CD4-positive, alpha-beta T cell (primary cell): ENCODE measurements at regions not wholly inside any gene's neighbourhood (a gene's known extent, or its start where the extent isn't known, plus 50 kb on each side); places are given as distances from the start of the nearest gene placed in this dataset.

Experiments used
- ATAC-seq: fragments of 200-7000 bp; cut with Tn5 transposase; one replicate; pipeline ENCODE4 v1.10.0; 2022; ENCODE audit warnings: mild to moderate bottlenecking; ENCODE audit not compliant: poor library complexity
- CTCF ChIA-PET: fragments of 350-600 bp; sonication (Branson Sonifier 250); formaldehyde crosslinking; loops from one replicate; lab custom pipeline; 2021; ENCODE audit warnings: antibody characterized with exemption, inconsistent platforms; lab: Charles Lee
- POLR2A ChIA-PET: fragments of 350-600 bp; sonication (Branson Sonifier 250); formaldehyde crosslinking; loops from one replicate; lab custom pipeline; 2021; ENCODE audit warnings: antibody characterized with exemption, inconsistent platforms; lab: Charles Lee
- DNase-seq, 14 experiments: peaks; one replicate each; pipeline ENCODE4 v3.0.0-alpha.2; 2013 to 2020; ENCODE audit warnings: mixed read lengths in 2 of 14
- H3K27ac ChIP-seq, 2 donors: one replicate each; pipeline versions ENCODE4 v1.5.1 to v1.7.0; 2013; ENCODE audit warnings: low read length in 2 of 2, low read depth in 1 of 2, mild to moderate bottlenecking in 1 of 2
- H3K27me3 ChIP-seq, 2 experiments: 1 replicate in 1 of 2; 2 replicates in 1 of 2; pipeline versions ENCODE4 v1.6.1 to v1.7.0; 2013; ENCODE audit warnings: low read length in 2 of 2, control low read depth in 1 of 2, mild to moderate bottlenecking in 1 of 2, moderate library complexity in 1 of 2; ENCODE audit not compliant: insufficient read depth in 2 of 2, control insufficient read depth in 1 of 2
- H3K36me3 ChIP-seq: one replicate; pipeline ENCODE4 v1.6.1; 2013; ENCODE audit warnings: low read length, control low read depth; ENCODE audit not compliant: insufficient read depth
- H3K4me1 ChIP-seq: one replicate; pipeline ENCODE4 v1.6.1; 2013; ENCODE audit warnings: low read length, control low read depth; ENCODE audit not compliant: insufficient read depth
- H3K4me3 ChIP-seq: one replicate; pipeline ENCODE4 v1.5.1; 2013; ENCODE audit warnings: mild to moderate bottlenecking, low read length, moderate library complexity
- H3K9me3 ChIP-seq, 2 experiments: 1 replicate in 1 of 2; 2 replicates in 1 of 2; pipeline versions ENCODE4 v1.6.1 to v1.7.0; 2013; ENCODE audit warnings: low read length in 2 of 2, mild to moderate bottlenecking in 2 of 2, control low read depth in 1 of 2, moderate library complexity in 1 of 2; ENCODE audit not compliant: control insufficient read depth in 1 of 2, insufficient read depth in 1 of 2
- H3K27ac Mint-ChIP-seq: one replicate; pipeline ENCODE4 v1.8.0; 2020; ENCODE audit warnings: mixed read lengths
- H3K27me3 Mint-ChIP-seq: one replicate; pipeline ENCODE4 v1.8.0; 2021; ENCODE audit warnings: mixed read lengths
- H3K36me3 Mint-ChIP-seq: one replicate; pipeline ENCODE4 v1.8.0; 2021; ENCODE audit warnings: low read depth, mixed read lengths
- H3K4me1 Mint-ChIP-seq: one replicate; pipeline ENCODE4 v1.8.0; 2021; ENCODE audit warnings: low read depth, mixed read lengths
- H3K4me3 Mint-ChIP-seq: one replicate; pipeline ENCODE4 v1.8.0; 2020; ENCODE audit warnings: mild to moderate bottlenecking, mixed read lengths
- H3K9me3 Mint-ChIP-seq: one replicate; pipeline ENCODE4 v1.8.0; 2020; ENCODE audit warnings: mixed read lengths
- CTCF ChIP-seq: fragments of 200-600 bp; IDR thresholded peaks from one replicate; pipeline ENCODE4 v1.8.0; 2022; ENCODE audit warnings: antibody characterized with exemption, mild to moderate bottlenecking
- intact Hi-C, 2 experiments: fragments of 100-400 bp; cut with DNase I in 1 of 2; cut with micrococcal nuclease in 1 of 2; formaldehyde crosslinking; loops; one replicate each; pipeline versions ENCODE4 v1.15.1 to v1.9.0; 2023 to 2025; cut with DNase I, micrococcal nuclease

- H3K4me1 Mint-ChIP-seq: no peaks in the 10 kb centered on the region
- H3K4me1 ChIP-seq: no peaks in the 10 kb centered on the region
- no peaks in the 10 kb centered on the region for H3K27me3 ChIP-seq
- no peak for TF ChIP-seq CTCF
- ATAC-seq: no peak
- ChIA-PET POLR2A (no interaction called here), CTCF (no interaction called here)
- no peak overlapping the region for H3K4me3 ChIP-seq
- H3K4me3 Mint-ChIP-seq: no peak overlapping the region
- no peak for DNase-seq
- no peaks in the 10 kb centered on the region for H3K27me3 Mint-ChIP-seq
- H3K36me3 Mint-ChIP-seq: no peaks in the 10 kb centered on the region
- no peak overlapping the region for H3K27ac Mint-ChIP-seq
- intact Hi-C loops: no loop called here
- no peak overlapping the region for H3K27ac ChIP-seq
- H3K36me3 ChIP-seq: no peaks in the 10 kb centered on the region
- no peaks in the 10 kb centered on the region for H3K9me3 Mint-ChIP-seq
- no peaks in the 10 kb centered on the region for H3K9me3 ChIP-seq
These were observed 298.6 kb upstream of the MEF2C start for GRCh38 chr5:89181546-89181945.

- Histone ChIP-seq H3K27me3 (no peaks in the 10 kb centered on the region), H3K27ac (no peak overlapping the region), H3K4me3 (no peak overlapping the region), H3K4me1 (no peaks in the 10 kb centered on the region), H3K9me3 (no peaks in the 10 kb centered on the region), H3K36me3 (no peaks in the 10 kb centered on the region)
- no peak for TF ChIP-seq CTCF
- Mint-ChIP-seq H3K4me3 (no peak overlapping the region), H3K27ac (no peak overlapping the region), H3K4me1 (no peaks in the 10 kb centered on the region), H3K9me3 (no peaks in the 10 kb centered on the region), H3K27me3 (no peaks in the 10 kb centered on the region), H3K36me3 (no peaks in the 10 kb centered on the region)
- no peak for DNase-seq
- CTCF ChIA-PET: no interaction called here
- POLR2A ChIA-PET: no interaction called here
- intact Hi-C loops: no loop called here
- ATAC-seq: no peak
These were observed 296.7 kb upstream of the MEF2C start for GRCh38 chr5:89179731-89180130.

GRCh38 chr5:89178541-89178940, 295.6 kb upstream of the MEF2C start:
- Histone ChIP-seq H3K27me3 (no peaks in the 10 kb centered on the region), H3K36me3 (no peaks in the 10 kb centered on the region), H3K27ac (no peak overlapping the region), H3K9me3 (no peaks in the 10 kb centered on the region), H3K4me1 (no peaks in the 10 kb centered on the region), H3K4me3 (no peak overlapping the region)
- CTCF ChIA-PET: no interaction called here
- Mint-ChIP-seq H3K27me3 (no peaks in the 10 kb centered on the region), H3K4me1 (no peaks in the 10 kb centered on the region), H3K4me3 (no peak overlapping the region), H3K27ac (no peak overlapping the region), H3K36me3 (no peaks in the 10 kb centered on the region), H3K9me3 (no peaks in the 10 kb centered on the region)
- intact Hi-C loops: no loop called here
- no peak for TF ChIP-seq CTCF
- POLR2A ChIA-PET: no interaction called here
- DNase-seq: no peak
- no peak for ATAC-seq
